ENCODE measurements at regions not wholly inside any gene's neighbourhood (a gene's known extent, or its start where the extent isn't known, plus 50 kb on each side); places are given as distances from the start of the nearest gene placed in this dataset.

GRCh38 chr14:83251402-83251801, 1717.7 kb upstream of the SEL1L start:
- Histone ChIP-seq H3K4me3 (ENCODE audit: low read length in 2 of 2) (no peak overlapping the region), H3K4me1 (ENCODE audit: control insufficient read depth in 1 of 2, insufficient read depth in 2 of 2, low read length in 2 of 2) (no peaks in the 10 kb centered on the region), H3K9me3 (ENCODE audit: control insufficient read depth, low read length) (no peaks in the 10 kb centered on the region), H3K27me3 (ENCODE audit: control insufficient read depth in 1 of 2, insufficient read depth in 2 of 2, low read length in 1 of 2) (no peaks in the 10 kb centered on the region), H3K27ac (ENCODE audit: low read depth in 1 of 2, low read length in 2 of 2) (no peak overlapping the region), H3K36me3 (ENCODE audit: control insufficient read depth in 1 of 2, insufficient read depth in 2 of 2, low read length in 1 of 2) (no peaks in the 10 kb centered on the region)
- DNase-seq: no peak
- intact Hi-C loops (cut with DNase I): no loop called here
- no peak for ATAC-seq (ENCODE audit: low FRiP score)
- 93 to 96% methylated on average over 2 of the region's 2 CpGs for WGBS, 2 donors

GRCh38 chr14:83253870-83254269, 1720.2 kb upstream of the SEL1L start:
- Histone ChIP-seq H3K4me1 (ENCODE audit: control insufficient read depth in 1 of 2, insufficient read depth in 2 of 2, low read length in 2 of 2) (no peaks in the 10 kb centered on the region), H3K27me3 (ENCODE audit: control insufficient read depth in 1 of 2, insufficient read depth in 2 of 2, low read length in 1 of 2) (no peaks in the 10 kb centered on the region), H3K9me3 (ENCODE audit: control insufficient read depth, low read length) (no peaks in the 10 kb centered on the region), H3K27ac (ENCODE audit: low read depth in 1 of 2, low read length in 2 of 2) (no peak overlapping the region), H3K36me3 (ENCODE audit: control insufficient read depth in 1 of 2, insufficient read depth in 2 of 2, low read length in 1 of 2) (no peaks in the 10 kb centered on the region), H3K4me3 (ENCODE audit: low read length in 2 of 2) (no peak overlapping the region)
- no peak for ATAC-seq (ENCODE audit: low FRiP score)
- DNase-seq: no peak
- WGBS, 2 donors: 92 to 97% methylated on average over 2 of the region's 2 CpGs
- intact Hi-C loops (cut with DNase I): no loop called here

GRCh38 chr14:83255015-83255726, 1721.5 kb upstream of the SEL1L start:
- intact Hi-C loops (cut with DNase I): no loop called here

DNA sequence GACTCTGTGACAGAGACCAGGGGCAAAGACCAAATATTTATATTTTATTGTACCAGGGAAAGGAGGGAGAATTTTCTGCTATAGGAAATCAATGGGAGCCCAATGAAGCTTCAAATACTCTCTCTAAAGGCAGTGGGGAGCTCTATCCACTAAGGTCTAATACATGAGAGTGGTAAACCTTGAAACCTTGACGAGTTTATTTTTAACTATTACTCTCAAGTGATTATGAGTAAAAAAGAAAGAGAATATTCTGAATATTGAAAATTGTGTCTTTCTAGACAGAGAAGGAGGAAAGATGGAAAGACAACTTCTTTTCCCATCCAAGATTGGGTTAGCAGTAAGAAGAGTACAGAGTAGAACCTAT, 1722.1 kb upstream of the SEL1L start:
- H3K4me1 ChIP-seq (ENCODE audit: control insufficient read depth in 1 of 2, insufficient read depth in 2 of 2, low read length in 2 of 2): no peaks in the 10 kb centered on the region
- H3K9me3 ChIP-seq (ENCODE audit: control insufficient read depth, low read length): no peaks in the 10 kb centered on the region
- 96 to 100% methylated on average over 1 of the region's 1 CpG for WGBS, 2 donors
- no peaks in the 10 kb centered on the region for H3K27me3 ChIP-seq (ENCODE audit: control insufficient read depth in 1 of 2, insufficient read depth in 2 of 2, low read length in 1 of 2)
- no peak for DNase-seq
- H3K27ac ChIP-seq (ENCODE audit: low read depth in 1 of 2, low read length in 2 of 2): no peak overlapping the region
- intact Hi-C loops (cut with DNase I): no loop called here
- no peak for ATAC-seq (ENCODE audit: low FRiP score)
- no peaks in the 10 kb centered on the region for H3K36me3 ChIP-seq (ENCODE audit: control insufficient read depth in 1 of 2, insufficient read depth in 2 of 2, low read length in 1 of 2)
- no peak overlapping the region for H3K4me3 ChIP-seq (ENCODE audit: low read length in 2 of 2)

More at GRCh38 chr14:83255015-83255726, 1721.5 kb upstream of the SEL1L start:
- Histone ChIP-seq H3K36me3 (ENCODE audit: control insufficient read depth in 1 of 2, insufficient read depth in 2 of 2, low read length in 1 of 2) (no peaks in the 10 kb centered on the region), H3K4me3 (ENCODE audit: low read length in 2 of 2) (no peak overlapping the region), H3K27ac (ENCODE audit: low read depth in 1 of 2, low read length in 2 of 2) (no peak overlapping the region), H3K27me3 (ENCODE audit: control insufficient read depth in 1 of 2, insufficient read depth in 2 of 2, low read length in 1 of 2) (no peaks in the 10 kb centered on the region), H3K9me3 (ENCODE audit: control insufficient read depth, low read length) (no peaks in the 10 kb centered on the region), H3K4me1 (ENCODE audit: control insufficient read depth in 1 of 2, insufficient read depth in 2 of 2, low read length in 2 of 2) (no peaks in the 10 kb centered on the region)
- DNase-seq: no peak
- WGBS, 2 donors: 92 to 93% methylated on average over 2 of the region's 2 CpGs
- no peak for ATAC-seq (ENCODE audit: low FRiP score)

- intact Hi-C loops (cut with DNase I): no loop called here
- Histone ChIP-seq H3K27ac (ENCODE audit: low read depth in 1 of 2, low read length in 2 of 2) (no peak overlapping the region), H3K27me3 (ENCODE audit: control insufficient read depth in 1 of 2, insufficient read depth in 2 of 2, low read length in 1 of 2) (no peaks in the 10 kb centered on the region), H3K36me3 (ENCODE audit: control insufficient read depth in 1 of 2, insufficient read depth in 2 of 2, low read length in 1 of 2) (no peaks in the 10 kb centered on the region), H3K4me1 (ENCODE audit: control insufficient read depth in 1 of 2, insufficient read depth in 2 of 2, low read length in 2 of 2) (no peaks in the 10 kb centered on the region), H3K9me3 (ENCODE audit: control insufficient read depth, low read length) (no peaks in the 10 kb centered on the region), H3K4me3 (ENCODE audit: low read length in 2 of 2) (no peak overlapping the region)
- no peak for DNase-seq
- ATAC-seq (ENCODE audit: low FRiP score): no peak
- WGBS, 2 donors: 58 to 63% methylated on average over 5 of the region's 5 CpGs
Measured at GRCh38 chr14:83257466-83258439, 1724.1 kb upstream of the SEL1L start.

DNA sequence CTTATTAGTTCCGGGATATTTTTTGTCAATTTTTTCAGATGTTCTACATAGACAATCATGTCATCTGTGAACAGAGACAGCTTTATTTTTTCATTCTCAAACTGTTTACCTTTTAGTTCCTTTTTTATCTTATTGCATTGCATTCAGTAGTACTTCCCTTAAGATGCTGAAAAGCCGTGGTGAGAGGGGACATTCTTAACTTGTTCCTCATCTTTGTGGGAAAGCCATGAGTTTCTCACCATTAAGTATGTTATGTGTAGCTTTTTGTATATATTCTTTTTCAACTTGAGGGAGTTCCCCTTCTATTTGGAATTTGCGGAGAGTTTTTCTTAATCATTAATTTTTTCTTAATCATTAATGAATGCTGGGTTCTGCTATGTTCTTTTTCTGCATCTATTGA, 1727.1 kb upstream of the SEL1L start:
- Histone ChIP-seq H3K4me1 (ENCODE audit: control insufficient read depth in 1 of 2, insufficient read depth in 2 of 2, low read length in 2 of 2) (no peaks in the 10 kb centered on the region), H3K27ac (ENCODE audit: low read depth in 1 of 2, low read length in 2 of 2) (no peak overlapping the region), H3K36me3 (ENCODE audit: control insufficient read depth in 1 of 2, insufficient read depth in 2 of 2, low read length in 1 of 2) (no peaks in the 10 kb centered on the region), H3K27me3 (ENCODE audit: control insufficient read depth in 1 of 2, insufficient read depth in 2 of 2, low read length in 1 of 2) (no peaks in the 10 kb centered on the region), H3K9me3 (ENCODE audit: control insufficient read depth, low read length) (no peaks in the 10 kb centered on the region), H3K4me3 (ENCODE audit: low read length in 2 of 2) (no peak overlapping the region)
- DNase-seq (no peak), ATAC-seq (ENCODE audit: low FRiP score) (no peak)
- WGBS, 2 donors: 95 to 99% methylated on average over 3 of the region's 3 CpGs
- intact Hi-C loops (cut with DNase I): no loop called here

GRCh38 chr14:83269583-83269982, 1735.9 kb upstream of the SEL1L start:
- H3K36me3 ChIP-seq (ENCODE audit: control insufficient read depth in 1 of 2, insufficient read depth in 2 of 2, low read length in 1 of 2): no peaks in the 10 kb centered on the region

GRCh38 chr14:83271663-83272062, 1738.0 kb upstream of the SEL1L start:
- H3K36me3 ChIP-seq (ENCODE audit: control insufficient read depth in 1 of 2, insufficient read depth in 2 of 2, low read length in 1 of 2): no peaks in the 10 kb centered on the region
- H3K4me1 ChIP-seq (ENCODE audit: control insufficient read depth in 1 of 2, insufficient read depth in 2 of 2, low read length in 2 of 2): no peaks in the 10 kb centered on the region
- no peak for DNase-seq
- no peaks in the 10 kb centered on the region for H3K9me3 ChIP-seq (ENCODE audit: control insufficient read depth, low read length)
- 91 to 96% methylated on average over 2 of the region's 2 CpGs for WGBS, 2 donors
- H3K27ac ChIP-seq (ENCODE audit: low read depth in 1 of 2, low read length in 2 of 2): no peak overlapping the region
- H3K4me3 ChIP-seq (ENCODE audit: low read length in 2 of 2): no peak overlapping the region
- no peaks in the 10 kb centered on the region for H3K27me3 ChIP-seq (ENCODE audit: control insufficient read depth in 1 of 2, insufficient read depth in 2 of 2, low read length in 1 of 2)
- no peak for ATAC-seq (ENCODE audit: low FRiP score)
- intact Hi-C loops (cut with DNase I): no loop called here

More at GRCh38 chr14:83269583-83269982, 1735.9 kb upstream of the SEL1L start:
- Histone ChIP-seq H3K27me3 (ENCODE audit: control insufficient read depth in 1 of 2, insufficient read depth in 2 of 2, low read length in 1 of 2) (no peaks in the 10 kb centered on the region), H3K4me3 (ENCODE audit: low read length in 2 of 2) (no peak overlapping the region), H3K9me3 (ENCODE audit: control insufficient read depth, low read length) (no peaks in the 10 kb centered on the region), H3K4me1 (ENCODE audit: control insufficient read depth in 1 of 2, insufficient read depth in 2 of 2, low read length in 2 of 2) (no peaks in the 10 kb centered on the region), H3K27ac (ENCODE audit: low read depth in 1 of 2, low read length in 2 of 2) (no peak overlapping the region)
- WGBS, 2 donors: 97% methylated on average over 3 of the region's 3 CpGs
- DNase-seq (no peak), ATAC-seq (ENCODE audit: low FRiP score) (no peak)
- intact Hi-C loops (cut with DNase I): no loop called here

- no peak for DNase-seq
- WGBS, 2 donors: 96 to 99% methylated on average over 4 of the region's 4 CpGs
- no peak overlapping the region for H3K4me3 ChIP-seq (ENCODE audit: low read length in 2 of 2)
- H3K27me3 ChIP-seq (ENCODE audit: control insufficient read depth in 1 of 2, insufficient read depth in 2 of 2, low read length in 1 of 2): no peaks in the 10 kb centered on the region
- no peak for ATAC-seq (ENCODE audit: low FRiP score)
- no peaks in the 10 kb centered on the region for H3K9me3 ChIP-seq (ENCODE audit: control insufficient read depth, low read length)
- H3K4me1 ChIP-seq (ENCODE audit: control insufficient read depth in 1 of 2, insufficient read depth in 2 of 2, low read length in 2 of 2): no peaks in the 10 kb centered on the region
- H3K36me3 ChIP-seq (ENCODE audit: control insufficient read depth in 1 of 2, insufficient read depth in 2 of 2, low read length in 1 of 2): no peaks in the 10 kb centered on the region
- no peak overlapping the region for H3K27ac ChIP-seq (ENCODE audit: low read depth in 1 of 2, low read length in 2 of 2)
- intact Hi-C loops (cut with DNase I): no loop called here
Measured at GRCh38 chr14:83280719-83281118, 1747.1 kb upstream of the SEL1L start.

Data from aorta (tissue), 5 donors.